Erythroblast (primary cell): ENCODE measurements at regions not wholly inside any gene's neighbourhood (a gene's known extent, or its start where the extent isn't known, plus 50 kb on each side); places are given as distances from the start of the nearest gene placed in this dataset.

Experiments
- GATA1 ChIP-seq: IDR thresholded peaks from 2 replicates; pipeline ENCODE4 v1.6.1; 2011; ENCODE audit warnings: low read depth, mild to moderate bottlenecking, control low read depth, low read length, moderate library complexity
- POLR2A ChIP-seq: IDR thresholded peaks from 2 replicates; pipeline ENCODE4 v1.6.1; 2011; ENCODE audit warnings: mild to moderate bottlenecking, low read length

DNA sequence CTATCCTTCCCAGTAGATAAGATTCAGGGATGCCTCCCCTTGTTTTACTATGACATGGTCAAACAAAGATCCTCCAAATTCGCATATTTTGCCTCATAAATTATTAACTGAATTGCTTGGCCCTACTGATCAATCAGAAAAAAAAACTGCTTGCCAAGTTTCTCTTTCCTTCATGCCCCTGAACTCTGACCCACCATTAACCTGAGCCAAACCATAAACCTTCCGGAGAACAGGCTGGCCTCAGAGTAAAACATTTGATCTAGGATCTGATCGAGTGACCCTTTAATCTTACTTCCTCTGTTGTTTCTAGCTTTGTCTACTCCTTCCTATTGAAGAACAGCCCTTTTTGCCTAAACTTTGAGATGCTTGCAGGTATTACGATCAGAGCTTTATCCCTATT lies 209.7 kb upstream of the FAM47A start:
- TF ChIP-seq GATA1: no peak
- no peak for TF ChIP-seq POLR2A
